ENCODE measurements at regions not wholly inside any gene's neighbourhood (a gene's known extent, or its start where the extent isn't known, plus 50 kb on each side); places are given as distances from the start of the nearest gene placed in this dataset.

GRCh38 chr6:23980965-23981364, 145.1 kb upstream of the NRSN1 start:
- Mint-ChIP-seq H3K36me3 (ENCODE audit: low read depth) (no peaks in the 10 kb centered on the region), H3K4me1 (peaks cover 10% of the 10 kb centered on the region), H3K9me3 (no peaks in the 10 kb centered on the region), H3K27ac (no peak overlapping the region), H3K27me3 (ENCODE audit: low read depth, poor library complexity) (peaks cover 3% of the 10 kb centered on the region), H3K4me3 (no peak overlapping the region)
- DNase-seq: no peak
- TF ChIP-seq, protein P1, sequence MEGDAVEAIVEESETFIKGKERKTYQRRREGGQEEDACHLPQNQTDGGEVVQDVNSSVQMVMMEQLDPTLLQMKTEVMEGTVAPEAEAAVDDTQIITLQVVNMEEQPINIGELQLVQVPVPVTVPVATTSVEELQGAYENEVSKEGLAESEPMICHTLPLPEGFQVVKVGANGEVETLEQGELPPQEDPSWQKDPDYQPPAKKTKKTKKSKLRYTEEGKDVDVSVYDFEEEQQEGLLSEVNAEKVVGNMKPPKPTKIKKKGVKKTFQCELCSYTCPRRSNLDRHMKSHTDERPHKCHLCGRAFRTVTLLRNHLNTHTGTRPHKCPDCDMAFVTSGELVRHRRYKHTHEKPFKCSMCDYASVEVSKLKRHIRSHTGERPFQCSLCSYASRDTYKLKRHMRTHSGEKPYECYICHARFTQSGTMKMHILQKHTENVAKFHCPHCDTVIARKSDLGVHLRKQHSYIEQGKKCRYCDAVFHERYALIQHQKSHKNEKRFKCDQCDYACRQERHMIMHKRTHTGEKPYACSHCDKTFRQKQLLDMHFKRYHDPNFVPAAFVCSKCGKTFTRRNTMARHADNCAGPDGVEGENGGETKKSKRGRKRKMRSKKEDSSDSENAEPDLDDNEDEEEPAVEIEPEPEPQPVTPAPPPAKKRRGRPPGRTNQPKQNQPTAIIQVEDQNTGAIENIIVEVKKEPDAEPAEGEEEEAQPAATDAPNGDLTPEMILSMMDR (IDR thresholded peaks at IDR 0.05): no peak

DNA sequence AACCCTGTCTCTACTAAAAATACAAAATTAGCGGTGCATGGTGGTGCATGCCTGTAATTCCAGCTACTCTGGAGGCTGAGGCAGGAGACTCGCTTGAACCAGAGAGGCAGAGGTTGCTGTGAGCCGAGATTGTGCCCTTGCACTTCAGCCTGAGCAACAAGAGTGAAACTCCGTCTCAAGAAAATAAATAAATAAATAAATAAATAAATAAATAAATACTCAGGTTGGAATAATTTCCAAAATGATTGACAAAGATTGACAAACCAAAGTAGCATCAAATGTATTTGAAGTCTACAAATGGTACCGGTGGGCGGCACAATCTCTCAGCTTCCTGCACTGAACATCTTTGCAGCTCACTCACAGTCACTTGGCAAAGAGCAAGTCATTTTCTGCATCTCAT, 144.1 kb upstream of the NRSN1 start:
- Mint-ChIP-seq H3K4me1 (peaks cover 10% of the 10 kb centered on the region), H3K4me3 (no peak overlapping the region), H3K9me3 (no peaks in the 10 kb centered on the region), H3K27ac (no peak overlapping the region), H3K27me3 (ENCODE audit: low read depth, poor library complexity) (peaks cover 3% of the 10 kb centered on the region), H3K36me3 (ENCODE audit: low read depth) (no peaks in the 10 kb centered on the region)
- TF ChIP-seq, protein P1 (IDR thresholded peaks at IDR 0.05): no peak
- no peak for DNase-seq

GRCh38 chr6:23983735-23984134, 142.3 kb upstream of the NRSN1 start:
- Mint-ChIP-seq H3K9me3 (no peaks in the 10 kb centered on the region), H3K4me1 (peaks cover 10% of the 10 kb centered on the region), H3K36me3 (ENCODE audit: low read depth) (no peaks in the 10 kb centered on the region), H3K4me3 (no peak overlapping the region), H3K27me3 (ENCODE audit: low read depth, poor library complexity) (peaks cover 3% of the 10 kb centered on the region), H3K27ac (no peak overlapping the region)
- TF ChIP-seq, protein P1 (IDR thresholded peaks at IDR 0.05): no peak
- no peak for DNase-seq

GRCh38 chr6:23985015-23985414, 141.0 kb upstream of the NRSN1 start:
- H3K27ac Mint-ChIP-seq: no peak overlapping the region
- no peaks in the 10 kb centered on the region for H3K9me3 Mint-ChIP-seq
- peaks cover 10% of the 10 kb centered on the region for H3K4me1 Mint-ChIP-seq
- no peaks in the 10 kb centered on the region for H3K36me3 Mint-ChIP-seq (ENCODE audit: low read depth)
- TF ChIP-seq, protein P1 (IDR thresholded peaks at IDR 0.05): no peak
- no peak for DNase-seq
- peaks cover 3% of the 10 kb centered on the region for H3K27me3 Mint-ChIP-seq (ENCODE audit: low read depth, poor library complexity)
- H3K4me3 Mint-ChIP-seq: no peak overlapping the region

DNA sequence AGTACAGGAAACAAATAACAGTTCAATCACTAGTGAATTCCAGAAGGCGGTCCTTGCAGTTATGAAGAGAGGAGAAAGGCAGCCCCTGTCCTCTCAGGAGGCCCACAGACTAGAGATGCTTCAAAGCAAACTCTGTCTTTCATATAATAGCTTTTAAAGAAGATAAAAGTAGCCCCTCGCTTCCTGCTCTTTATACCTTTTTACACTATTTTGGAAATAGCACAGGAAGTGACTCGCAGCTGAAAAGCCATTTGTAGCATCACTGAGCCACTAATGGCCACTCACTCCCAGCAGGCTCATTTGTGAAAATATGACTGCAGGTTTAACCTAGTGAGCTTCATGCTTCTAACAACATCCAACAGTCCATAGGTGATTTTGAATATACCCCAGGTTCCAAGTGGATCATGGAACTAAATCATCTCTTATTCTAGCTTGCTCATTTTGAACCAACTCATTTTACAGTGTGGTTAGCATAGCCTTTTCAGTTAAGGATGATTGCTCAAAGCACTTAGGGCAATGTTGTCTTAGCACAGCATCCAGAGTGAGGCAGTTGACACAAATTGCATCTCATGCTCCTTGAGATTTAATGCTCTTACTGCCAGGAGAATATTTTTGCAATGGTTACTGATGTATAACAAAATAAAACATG, 136.0 kb upstream of the NRSN1 start:
- DNase-seq: no peak
- Mint-ChIP-seq H3K27me3 (ENCODE audit: low read depth, poor library complexity) (no peaks in the 10 kb centered on the region), H3K27ac (no peak overlapping the region), H3K4me3 (no peak overlapping the region), H3K36me3 (ENCODE audit: low read depth) (no peaks in the 10 kb centered on the region), H3K9me3 (peaks cover 9% of the 10 kb centered on the region), H3K4me1 (no peaks in the 10 kb centered on the region)
- TF ChIP-seq, protein P1 (IDR thresholded peaks at IDR 0.05): no peak

- DNase-seq: no peak
- Mint-ChIP-seq H3K27me3 (ENCODE audit: low read depth, poor library complexity) (no peaks in the 10 kb centered on the region), H3K27ac (no peak overlapping the region), H3K4me1 (no peaks in the 10 kb centered on the region), H3K9me3 (peaks cover 24% of the 10 kb centered on the region), H3K36me3 (ENCODE audit: low read depth) (no peaks in the 10 kb centered on the region), H3K4me3 (no peak overlapping the region)
- TF ChIP-seq, protein P1 (IDR thresholded peaks at IDR 0.05): no peak
These were observed 132.0 kb upstream of the NRSN1 start for GRCh38 chr6:23994013-23994412.

Data from nephron progenitor cell (in vitro differentiated cells).